NOMO-1 treated with dmso at 0.1 percent for 144 hours (cell line): ENCODE measurements at regions not wholly inside any gene's neighbourhood (a gene's known extent, or its start where the extent isn't known, plus 50 kb on each side); places are given as distances from the start of the nearest gene placed in this dataset.

Experiments
- DNase-seq: peaks from one replicate; lab custom pipeline; 2025; ENCODE audit not compliant: unreplicated experiment; lab: John Stamatoyannopoulos, UW

- no peak for DNase-seq
Observed at GRCh38 chr6:169165561-169166300, 87.9 kb downstream of the THBS2 start.

- no peak for DNase-seq
Observed at GRCh38 chr6:169164986-169165385, 88.7 kb downstream of the THBS2 start.

GRCh38 chr6:169164451-169164850 is 89.2 kb downstream of the THBS2 start:
- DNase-seq: no peak

GRCh38 chr6:169163411-169163901 is 90.2 kb downstream of the THBS2 start:
- no peak for DNase-seq

- DNase-seq: no peak
Observed at GRCh38 chr6:169162752-169163407, 90.8 kb downstream of the THBS2 start.

- no peak for DNase-seq
Observed at GRCh38 chr6:169162249-169162648, 91.4 kb downstream of the THBS2 start.

GRCh38 chr6:169161572-169162167 is 92.0 kb downstream of the THBS2 start:
- no peak for DNase-seq

GRCh38 chr6:169160855-169161560 is 92.6 kb downstream of the THBS2 start:
- DNase-seq: no peak

- no peak for DNase-seq
Observed at GRCh38 chr6:169160091-169160854, 93.4 kb downstream of the THBS2 start.

GRCh38 chr6:169159331-169159730 is 94.3 kb downstream of the THBS2 start:
- DNase-seq: no peak

GRCh38 chr6:169158691-169159090 is 95.0 kb downstream of the THBS2 start:
- DNase-seq: no peak

- DNase-seq: no peak
Observed at GRCh38 chr6:169158174-169158573, 95.5 kb downstream of the THBS2 start.

- no peak for DNase-seq
Observed at GRCh38 chr6:169157197-169158148, 96.2 kb downstream of the THBS2 start.

- no peak for DNase-seq
Observed at GRCh38 chr6:169156793-169157147, 96.9 kb downstream of the THBS2 start.

- DNase-seq: no peak
Observed at GRCh38 chr6:169156108-169156792, 97.4 kb downstream of the THBS2 start.

- DNase-seq: no peak
Observed at GRCh38 chr6:169155481-169155880, 98.2 kb downstream of the THBS2 start.

GRCh38 chr6:169153401-169153800 is 100.2 kb downstream of the THBS2 start:
- no peak for DNase-seq

GRCh38 chr6:169146521-169146920 is 107.1 kb downstream of the THBS2 start:
- DNase-seq: no peak

- DNase-seq: no peak
Observed at GRCh38 chr6:169145991-169146501, 107.6 kb downstream of the THBS2 start.
